BJ (cell line): ENCODE measurements at regions not wholly inside any gene's neighbourhood (a gene's known extent, or its start where the extent isn't known, plus 50 kb on each side); places are given as distances from the start of the nearest gene placed in this dataset.

Experiments used
- CTCF ChIA-PET: fragments of 350-600 bp; formaldehyde crosslinking; extraction: SDS; loops from one replicate; lab custom pipeline; 2021; ENCODE audit warnings: antibody characterized with exemption, inconsistent platforms; lab: Yijun Ruan, JAX
- POLR2A ChIA-PET: fragments of 300-600 bp; sonication (Branson Sonifier 250); formaldehyde crosslinking; extraction: SDS; loops from one replicate; lab custom pipeline; 2021; ENCODE audit warnings: antibody characterized with exemption; lab: Charles Lee
- DNase-seq: peaks from one replicate; pipeline ENCODE4 v3.0.0-alpha.2; 2011; ENCODE audit warnings: low read depth
- H3K27me3 ChIP-seq: 2 replicates; pipeline ENCODE4 v1.6.0; 2011; ENCODE audit warnings: low read length; ENCODE audit not compliant: control insufficient read depth, insufficient read depth
- H3K36me3 ChIP-seq: 2 replicates; pipeline ENCODE4 v1.5.1; 2011; ENCODE audit warnings: low read length; ENCODE audit not compliant: control insufficient read depth, insufficient read depth
- H3K4me3 ChIP-seq: 2 replicates; pipeline ENCODE4 v1.5.1; 2011; ENCODE audit warnings: low read depth, mild to moderate bottlenecking, control low read depth, low read length
- TF ChIP-seq, protein P1 (sequence below): IDR thresholded peaks from 2 replicates; pipeline ENCODE4 v1.5.1; 2011; ENCODE audit warnings: low read depth, mild to moderate bottlenecking, control low read depth, inconsistent platforms, low read length, moderate library complexity; ENCODE audit not compliant: insufficient read depth

DNA sequence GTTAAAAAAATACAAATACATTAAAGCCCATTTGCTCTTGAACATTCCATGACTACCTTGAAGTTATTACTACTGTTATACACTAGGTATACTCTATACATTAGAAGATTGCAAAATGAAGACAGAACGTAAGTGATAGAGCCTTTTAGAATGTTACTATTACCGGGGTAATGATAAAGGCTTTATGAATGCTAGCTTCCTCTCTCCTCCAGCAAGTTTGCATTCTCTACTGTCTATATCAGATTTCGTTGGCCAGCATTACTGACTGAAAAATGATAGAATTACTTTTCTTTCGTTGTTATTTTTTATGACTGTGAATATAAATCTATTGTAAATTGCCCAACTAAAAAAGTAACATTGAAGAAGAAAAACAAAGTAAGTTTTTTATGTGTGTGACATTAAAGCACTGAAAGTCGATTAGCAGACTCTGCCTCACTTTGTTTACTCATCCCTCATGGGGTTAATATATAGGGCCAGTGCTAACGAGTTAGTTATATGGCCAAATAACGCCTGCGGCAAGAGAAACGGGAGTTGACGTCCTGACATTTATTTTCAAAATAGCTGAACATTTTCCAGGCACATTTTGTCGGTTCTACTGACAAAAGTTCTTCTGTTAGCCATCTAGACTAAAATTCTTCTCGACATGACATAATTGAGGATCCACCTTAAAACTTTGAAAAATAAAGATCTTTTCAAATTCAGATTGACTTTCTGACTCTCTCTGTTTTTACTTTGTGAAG, 163.8 kb upstream of the KITLG start:
- TF ChIP-seq, protein P1, sequence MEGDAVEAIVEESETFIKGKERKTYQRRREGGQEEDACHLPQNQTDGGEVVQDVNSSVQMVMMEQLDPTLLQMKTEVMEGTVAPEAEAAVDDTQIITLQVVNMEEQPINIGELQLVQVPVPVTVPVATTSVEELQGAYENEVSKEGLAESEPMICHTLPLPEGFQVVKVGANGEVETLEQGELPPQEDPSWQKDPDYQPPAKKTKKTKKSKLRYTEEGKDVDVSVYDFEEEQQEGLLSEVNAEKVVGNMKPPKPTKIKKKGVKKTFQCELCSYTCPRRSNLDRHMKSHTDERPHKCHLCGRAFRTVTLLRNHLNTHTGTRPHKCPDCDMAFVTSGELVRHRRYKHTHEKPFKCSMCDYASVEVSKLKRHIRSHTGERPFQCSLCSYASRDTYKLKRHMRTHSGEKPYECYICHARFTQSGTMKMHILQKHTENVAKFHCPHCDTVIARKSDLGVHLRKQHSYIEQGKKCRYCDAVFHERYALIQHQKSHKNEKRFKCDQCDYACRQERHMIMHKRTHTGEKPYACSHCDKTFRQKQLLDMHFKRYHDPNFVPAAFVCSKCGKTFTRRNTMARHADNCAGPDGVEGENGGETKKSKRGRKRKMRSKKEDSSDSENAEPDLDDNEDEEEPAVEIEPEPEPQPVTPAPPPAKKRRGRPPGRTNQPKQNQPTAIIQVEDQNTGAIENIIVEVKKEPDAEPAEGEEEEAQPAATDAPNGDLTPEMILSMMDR = no peak
- ChIA-PET POLR2A (no interaction called here), CTCF (no interaction called here)
- no peaks in the 10 kb centered on the region for H3K36me3 ChIP-seq
- DNase-seq = no peak
- no peaks in the 10 kb centered on the region for H3K27me3 ChIP-seq
- H3K4me3 ChIP-seq = no peak overlapping the region

DNA sequence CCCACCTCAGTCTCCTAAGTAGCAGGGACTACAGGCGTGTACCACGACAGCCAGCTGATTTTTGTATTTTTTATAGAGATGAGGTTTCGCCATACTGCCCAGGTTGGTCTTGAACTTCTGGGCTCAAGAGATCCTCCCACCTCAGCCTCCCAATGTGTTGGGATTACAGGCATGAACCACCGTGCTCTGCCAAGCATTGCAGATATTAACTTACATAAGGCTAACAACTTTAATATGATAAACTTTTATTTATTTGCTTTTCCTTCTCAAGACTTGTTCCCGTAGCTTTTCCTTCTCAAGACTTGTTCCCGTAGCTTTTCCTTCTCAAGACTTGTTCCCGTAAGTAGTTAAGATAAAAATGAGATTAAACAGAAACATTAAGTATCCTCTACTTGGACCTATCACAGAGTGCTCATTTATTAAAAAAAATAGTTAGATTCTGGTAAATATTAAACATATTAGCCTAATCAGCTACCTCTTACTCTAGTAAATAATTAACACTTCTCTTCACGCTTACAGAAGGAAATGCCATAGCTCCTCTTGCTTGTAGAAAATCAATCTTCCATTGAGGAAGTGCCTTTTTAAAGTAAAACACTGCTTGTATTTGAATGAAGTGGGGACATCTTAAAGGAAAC, 157.7 kb upstream of the KITLG start:
- no peak for DNase-seq
- TF ChIP-seq, protein P1 = no peak
- ChIA-PET POLR2A (no interaction called here), CTCF (interaction anchor here (1.2 kb wide), 1 partner anchor 9 kb away, joined by 5 read pairs; no protein-coding TSS in a partner anchor)
- Histone ChIP-seq H3K27me3 (no peaks in the 10 kb centered on the region), H3K36me3 (no peaks in the 10 kb centered on the region), H3K4me3 (no peak overlapping the region)

DNA sequence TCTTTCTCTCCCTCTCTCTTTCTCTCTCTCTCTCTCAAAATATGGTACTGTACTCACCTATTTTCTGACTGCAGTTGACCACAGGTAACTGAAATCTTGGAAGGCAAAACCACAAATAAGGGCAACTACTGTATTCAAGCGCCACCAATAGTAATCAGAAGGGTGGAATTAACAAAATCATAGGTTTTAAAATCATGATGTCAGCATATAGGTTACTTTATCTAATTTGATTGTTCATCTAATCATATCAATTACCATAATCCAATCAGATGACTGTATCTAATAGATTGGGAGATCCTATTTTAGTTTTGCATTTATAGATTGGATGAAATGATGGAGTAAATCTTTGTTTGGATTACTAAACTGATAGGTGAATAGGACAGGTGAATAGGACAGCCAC, 155.8 kb upstream of the KITLG start:
- TF ChIP-seq, protein P1 = no peak
- POLR2A ChIA-PET = no interaction called here
- H3K27me3 ChIP-seq = no peaks in the 10 kb centered on the region
- no peaks in the 10 kb centered on the region for H3K36me3 ChIP-seq
- DNase-seq = no peak
- CTCF ChIA-PET = no interaction called here
- no peak overlapping the region for H3K4me3 ChIP-seq

DNA sequence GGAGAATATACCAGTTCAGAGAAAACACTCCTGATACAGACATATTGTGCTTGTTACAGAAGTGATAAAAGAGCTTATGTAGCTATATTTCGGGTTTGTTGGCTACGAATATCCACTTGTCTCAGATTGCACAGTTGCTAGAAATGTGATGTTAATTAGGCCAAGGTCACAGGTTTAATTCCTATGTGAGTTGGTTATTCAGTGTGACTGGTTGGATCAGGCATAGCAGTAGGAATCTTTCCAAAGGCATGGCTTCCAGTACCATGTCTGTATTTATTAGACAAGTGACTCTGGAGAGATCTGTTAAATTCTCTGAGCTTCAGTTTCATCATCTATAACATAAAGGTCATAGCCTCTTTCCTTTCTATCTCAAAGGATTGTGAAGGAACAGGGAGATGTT, 152.7 kb upstream of the KITLG start:
- DNase-seq = no peak
- ChIA-PET CTCF (no interaction called here), POLR2A (no interaction called here)
- Histone ChIP-seq H3K4me3 (no peak overlapping the region), H3K36me3 (no peaks in the 10 kb centered on the region), H3K27me3 (no peaks in the 10 kb centered on the region)
- TF ChIP-seq, protein P1 = no peak

DNA sequence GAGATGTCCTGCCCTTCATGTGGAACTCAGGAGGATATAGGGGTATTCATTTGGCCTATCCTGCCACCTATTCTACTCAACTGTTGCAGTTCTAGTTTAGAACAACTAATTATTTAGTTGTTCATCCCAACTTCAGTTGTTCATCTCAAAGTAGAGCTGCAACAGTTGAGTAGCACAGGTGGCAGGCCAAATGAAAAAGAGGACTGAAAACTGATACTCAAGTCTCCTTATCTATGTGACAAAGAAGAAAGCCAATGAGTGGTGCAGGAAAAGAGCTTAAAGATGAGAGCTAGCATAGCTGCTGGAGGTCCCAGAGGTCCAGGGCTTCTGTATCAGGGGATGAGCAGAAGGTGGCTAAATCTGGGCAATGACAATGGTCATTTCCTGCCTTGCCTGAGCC, 148.9 kb upstream of the KITLG start:
- POLR2A ChIA-PET = no interaction called here
- Histone ChIP-seq H3K4me3 (no peak overlapping the region), H3K27me3 (no peaks in the 10 kb centered on the region), H3K36me3 (no peaks in the 10 kb centered on the region)
- no peak for DNase-seq
- CTCF ChIA-PET = interaction anchor here (1.6 kb wide), 1 partner anchor 9 kb away, joined by 5 read pairs; no protein-coding TSS in a partner anchor
- TF ChIP-seq, protein P1 = no peak
